ENCODE measurements at regions not wholly inside any gene's neighbourhood (a gene's known extent, or its start where the extent isn't known, plus 50 kb on each side); places are given as distances from the start of the nearest gene placed in this dataset.

DNA sequence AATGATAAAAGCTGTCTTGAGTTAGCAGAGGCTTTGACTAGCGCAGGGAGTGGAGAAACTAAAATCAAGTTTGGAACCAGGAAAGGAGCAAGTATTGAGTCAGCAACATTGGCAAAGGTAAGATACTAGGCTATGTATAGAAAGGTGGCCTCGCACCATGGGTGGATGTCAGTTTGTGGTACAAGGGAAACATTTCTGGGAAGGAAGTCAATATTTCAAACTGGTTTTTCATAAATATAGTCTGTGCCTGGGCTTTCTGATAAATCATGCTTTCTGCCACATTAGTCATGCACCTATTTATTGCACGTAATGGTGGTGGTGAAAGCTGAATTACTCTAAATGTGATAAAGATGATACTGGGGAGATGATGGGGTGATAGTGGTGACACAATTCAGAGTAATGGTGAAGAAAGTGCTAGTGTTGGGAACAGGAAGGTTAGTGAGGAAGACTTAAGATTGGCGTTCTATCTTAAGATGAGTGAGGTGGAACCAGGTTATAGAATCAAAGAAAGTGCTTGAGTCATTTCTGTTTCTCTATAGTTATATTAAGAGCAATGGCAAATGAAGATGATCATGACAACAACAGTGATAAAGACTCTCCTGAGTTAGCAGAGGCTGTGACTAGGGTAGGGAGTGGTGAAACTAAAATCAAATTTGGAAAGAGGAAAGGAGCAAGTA is 729.0 kb downstream of the FAM181B start:
- TF ChIP-seq POLR2A (IDR thresholded peaks at IDR 0.05), result no peak
- TF ChIP-seq, protein P1, sequence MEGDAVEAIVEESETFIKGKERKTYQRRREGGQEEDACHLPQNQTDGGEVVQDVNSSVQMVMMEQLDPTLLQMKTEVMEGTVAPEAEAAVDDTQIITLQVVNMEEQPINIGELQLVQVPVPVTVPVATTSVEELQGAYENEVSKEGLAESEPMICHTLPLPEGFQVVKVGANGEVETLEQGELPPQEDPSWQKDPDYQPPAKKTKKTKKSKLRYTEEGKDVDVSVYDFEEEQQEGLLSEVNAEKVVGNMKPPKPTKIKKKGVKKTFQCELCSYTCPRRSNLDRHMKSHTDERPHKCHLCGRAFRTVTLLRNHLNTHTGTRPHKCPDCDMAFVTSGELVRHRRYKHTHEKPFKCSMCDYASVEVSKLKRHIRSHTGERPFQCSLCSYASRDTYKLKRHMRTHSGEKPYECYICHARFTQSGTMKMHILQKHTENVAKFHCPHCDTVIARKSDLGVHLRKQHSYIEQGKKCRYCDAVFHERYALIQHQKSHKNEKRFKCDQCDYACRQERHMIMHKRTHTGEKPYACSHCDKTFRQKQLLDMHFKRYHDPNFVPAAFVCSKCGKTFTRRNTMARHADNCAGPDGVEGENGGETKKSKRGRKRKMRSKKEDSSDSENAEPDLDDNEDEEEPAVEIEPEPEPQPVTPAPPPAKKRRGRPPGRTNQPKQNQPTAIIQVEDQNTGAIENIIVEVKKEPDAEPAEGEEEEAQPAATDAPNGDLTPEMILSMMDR (IDR thresholded peaks at IDR 0.05), result no peak
